ENCODE measurements at regions not wholly inside any gene's neighbourhood (a gene's known extent, or its start where the extent isn't known, plus 50 kb on each side); places are given as distances from the start of the nearest gene placed in this dataset.

GRCh38 chr12:60853407-60853806 is 1257.6 kb downstream of the SLC16A7 start:
- TF ChIP-seq HDGF (IDR thresholded peaks at IDR 0.05; ENCODE audit: borderline replicate concordance) = no peak
- TF ChIP-seq FOXM1 (IDR thresholded peaks at IDR 0.05; ENCODE audit: borderline replicate concordance) = no peak
- DNase-seq (ENCODE audit: extremely low spot score) = no peak
- POLR2A ChIA-PET = no interaction called here
- CTCF ChIA-PET = no interaction called here

- no peak for DNase-seq (ENCODE audit: extremely low spot score)
- TF ChIP-seq SUZ12 (IDR thresholded peaks at IDR 0.05) (no peak), NFRKB (IDR thresholded peaks at IDR 0.05) (no peak), L3MBTL2 (conservative IDR thresholded peaks at IDR 0.05) (no peak), BHLHE40 (IDR thresholded peaks at IDR 0.05; ENCODE audit: borderline replicate concordance) (no peak), FOXA1 (IDR thresholded peaks at IDR 0.05) (no peak), HDGF (IDR thresholded peaks at IDR 0.05; ENCODE audit: borderline replicate concordance) (no peak)
- ChIA-PET POLR2A (no interaction called here), CTCF (no interaction called here)
Measured at GRCh38 chr12:60863421-60863820, 1267.6 kb downstream of the SLC16A7 start.

GRCh38 chr12:60872219-60872618 is 1276.4 kb downstream of the SLC16A7 start:
- POLR2A ChIA-PET = no interaction called here
- TF ChIP-seq HDGF (IDR thresholded peaks at IDR 0.05; ENCODE audit: borderline replicate concordance) = no peak
- TF ChIP-seq CTBP1 (IDR thresholded peaks at IDR 0.05; ENCODE audit: borderline replicate concordance) = no peak
- no peak for TF ChIP-seq LEF1 (IDR thresholded peaks at IDR 0.05; ENCODE audit: borderline replicate concordance)
- TF ChIP-seq NFRKB (IDR thresholded peaks at IDR 0.05) = no peak
- TF ChIP-seq PKNOX1 (IDR thresholded peaks at IDR 0.05) = no peak
- TF ChIP-seq ELF4 (IDR thresholded peaks at IDR 0.05) = no peak
- TF ChIP-seq ZNF384 (IDR thresholded peaks at IDR 0.05) = no peak
- TF ChIP-seq BHLHE40 (IDR thresholded peaks at IDR 0.05; ENCODE audit: borderline replicate concordance) = no peak
- no peak for TF ChIP-seq SP1 (IDR thresholded peaks at IDR 0.05)
- no peak for TF ChIP-seq L3MBTL2 (conservative IDR thresholded peaks at IDR 0.05)
- TF ChIP-seq FOXM1 (IDR thresholded peaks at IDR 0.05; ENCODE audit: borderline replicate concordance) = no peak
- no peak for TF ChIP-seq SUZ12 (IDR thresholded peaks at IDR 0.05)
- DNase-seq (ENCODE audit: extremely low spot score) = no peak
- CTCF ChIA-PET = no interaction called here

- no peak for TF ChIP-seq L3MBTL2 (conservative IDR thresholded peaks at IDR 0.05)
- ChIA-PET POLR2A (no interaction called here), CTCF (no interaction called here)
- DNase-seq (ENCODE audit: extremely low spot score) = no peak
Measured at GRCh38 chr12:60872850-60873713, 1277.3 kb downstream of the SLC16A7 start.

- no peak for TF ChIP-seq ELF4 (IDR thresholded peaks at IDR 0.05)
- no peak for TF ChIP-seq FOXM1 (IDR thresholded peaks at IDR 0.05; ENCODE audit: borderline replicate concordance)
- no peak for TF ChIP-seq ARNT (IDR thresholded peaks at IDR 0.05)
- no peak for TF ChIP-seq NFRKB (IDR thresholded peaks at IDR 0.05)
- TF ChIP-seq FOXA1 (IDR thresholded peaks at IDR 0.05) = no peak
- TF ChIP-seq LEF1 (IDR thresholded peaks at IDR 0.05; ENCODE audit: borderline replicate concordance) = no peak
- no peak for TF ChIP-seq CTBP1 (IDR thresholded peaks at IDR 0.05; ENCODE audit: borderline replicate concordance)
- no peak for TF ChIP-seq HDGF (IDR thresholded peaks at IDR 0.05; ENCODE audit: borderline replicate concordance)
- no peak for TF ChIP-seq SP1 (IDR thresholded peaks at IDR 0.05)
- TF ChIP-seq FOXK2 (IDR thresholded peaks at IDR 0.05) = no peak
- TF ChIP-seq PKNOX1 (IDR thresholded peaks at IDR 0.05) = no peak
- TF ChIP-seq SUZ12 (IDR thresholded peaks at IDR 0.05) = no peak
- no peak for TF ChIP-seq ZNF384 (IDR thresholded peaks at IDR 0.05)
- no peak for TF ChIP-seq L3MBTL2 (conservative IDR thresholded peaks at IDR 0.05)
- no peak for DNase-seq (ENCODE audit: extremely low spot score)
- ChIA-PET CTCF (no interaction called here), POLR2A (no interaction called here)
Measured at GRCh38 chr12:60874091-60874490, 1278.3 kb downstream of the SLC16A7 start.

GRCh38 chr12:60920841-60921495 is 1325.1 kb downstream of the SLC16A7 start:
- ChIA-PET CTCF (no interaction called here), POLR2A (no interaction called here)
- no peak for DNase-seq (ENCODE audit: extremely low spot score)
- no peak for TF ChIP-seq SUZ12 (IDR thresholded peaks at IDR 0.05)
- no peak for TF ChIP-seq ELF4 (IDR thresholded peaks at IDR 0.05)
- TF ChIP-seq L3MBTL2 (conservative IDR thresholded peaks at IDR 0.05) = no peak
- no peak for TF ChIP-seq TARDBP (IDR thresholded peaks at IDR 0.05)
- TF ChIP-seq FOXK2 (IDR thresholded peaks at IDR 0.05) = no peak
- TF ChIP-seq SP1 (IDR thresholded peaks at IDR 0.05) = no peak
- no peak for TF ChIP-seq FOXA1 (IDR thresholded peaks at IDR 0.05)
- TF ChIP-seq ARNT (IDR thresholded peaks at IDR 0.05) = no peak
- TF ChIP-seq PKNOX1 (IDR thresholded peaks at IDR 0.05) = no peak
- TF ChIP-seq HDGF (IDR thresholded peaks at IDR 0.05; ENCODE audit: borderline replicate concordance) = no peak

GRCh38 chr12:60921541-60921940 is 1325.7 kb downstream of the SLC16A7 start:
- ChIA-PET CTCF (no interaction called here), POLR2A (no interaction called here)
- DNase-seq (ENCODE audit: extremely low spot score) = no peak
- TF ChIP-seq ELF4 (IDR thresholded peaks at IDR 0.05) (no peak), TARDBP (IDR thresholded peaks at IDR 0.05) (no peak), HDGF (IDR thresholded peaks at IDR 0.05; ENCODE audit: borderline replicate concordance) (no peak), NFRKB (IDR thresholded peaks at IDR 0.05) (no peak), SP1 (IDR thresholded peaks at IDR 0.05) (no peak), ARNT (IDR thresholded peaks at IDR 0.05) (no peak), PKNOX1 (IDR thresholded peaks at IDR 0.05) (no peak), CTBP1 (IDR thresholded peaks at IDR 0.05; ENCODE audit: borderline replicate concordance) (no peak)

Data from HEK293T (cell line).